NCI-H2029 (cell line): ENCODE measurements at regions not wholly inside any gene's neighbourhood (a gene's known extent, or its start where the extent isn't known, plus 50 kb on each side); places are given as distances from the start of the nearest gene placed in this dataset.
"Not testable (repeated sequence)": the region's sequence is repeated elsewhere in the genome, so short reads cannot be mapped to it uniquely, and the experiment has no call there.

ENCODE experiments used
- DNase-seq: peaks from one replicate; lab custom pipeline; 2025; lab: John Stamatoyannopoulos, UW

GRCh38 chr2:78832481-78832880 lies 193.0 kb upstream of the REG3G start:
- DNase-seq, result no peak

- DNase-seq, result no peak
Measured at GRCh38 chr2:78839259-78839658, 186.2 kb upstream of the REG3G start.

DNA sequence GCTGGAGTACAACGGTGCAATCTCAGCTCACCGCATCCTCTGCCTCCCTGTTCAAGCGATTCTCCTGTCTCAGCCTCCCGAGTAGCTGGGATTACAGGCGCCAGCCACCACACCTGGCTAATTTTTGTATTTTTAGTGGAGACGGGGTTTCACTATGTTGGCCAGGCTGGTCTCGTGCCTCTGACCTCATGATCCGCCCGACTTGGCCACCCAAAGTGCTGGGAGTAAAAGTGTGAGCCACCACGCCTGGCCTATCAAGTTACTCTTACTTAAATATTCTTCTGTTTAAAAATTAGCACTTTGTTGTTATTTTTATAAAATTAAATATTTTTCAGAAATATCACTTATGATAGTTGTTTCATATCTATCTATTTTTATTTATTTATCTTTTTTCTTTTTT lies 185.2 kb upstream of the REG3G start:
- DNase-seq, result not testable (repeated sequence)

GRCh38 chr2:78845664-78846185 lies 179.8 kb upstream of the REG3G start:
- no peak for DNase-seq

- no peak for DNase-seq
Measured at GRCh38 chr2:78861546-78861945, 164.0 kb upstream of the REG3G start.

DNA sequence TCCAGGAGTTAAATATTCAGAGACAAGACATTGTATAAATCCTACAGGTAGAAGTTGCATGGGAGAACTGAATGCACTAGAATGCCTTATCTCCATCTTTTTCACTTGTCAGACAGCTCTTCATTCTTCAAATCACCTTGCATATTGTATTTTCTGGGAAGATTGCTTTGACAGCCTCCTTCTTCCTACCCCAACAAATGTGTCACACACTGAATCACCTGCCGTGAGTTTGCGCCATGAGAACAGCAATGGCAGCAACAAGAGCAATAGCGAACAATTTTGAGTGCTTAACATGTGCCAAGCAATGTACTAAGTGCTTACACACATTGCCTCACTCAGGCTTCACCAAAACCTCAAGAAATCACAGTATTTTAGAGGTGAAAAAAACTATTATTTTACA lies 161.3 kb upstream of the REG3G start:
- no peak for DNase-seq

GRCh38 chr2:78865667-78866066 lies 159.8 kb upstream of the REG3G start:
- no peak for DNase-seq

- no peak for DNase-seq
Measured at GRCh38 chr2:78870343-78870967, 155.0 kb upstream of the REG3G start.

DNA sequence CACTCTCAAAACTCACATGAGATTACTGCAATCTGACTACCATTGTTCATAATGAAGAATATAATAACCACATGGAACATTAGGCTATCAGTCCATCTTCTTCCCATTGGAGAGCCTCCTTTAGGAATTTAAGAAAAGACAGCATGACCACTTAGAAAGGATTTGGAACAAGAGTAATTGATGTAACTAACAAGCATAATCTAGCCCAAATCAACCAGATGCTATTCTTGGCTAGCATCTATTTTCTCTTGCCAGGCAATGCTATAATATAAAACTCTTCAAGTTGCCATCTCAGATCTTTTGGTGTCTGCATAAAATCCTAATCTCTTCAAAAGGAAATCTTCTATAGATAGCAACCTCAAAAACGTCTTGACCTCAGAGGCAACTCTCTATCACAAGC lies 152.0 kb upstream of the REG3G start:
- DNase-seq, result no peak

DNA sequence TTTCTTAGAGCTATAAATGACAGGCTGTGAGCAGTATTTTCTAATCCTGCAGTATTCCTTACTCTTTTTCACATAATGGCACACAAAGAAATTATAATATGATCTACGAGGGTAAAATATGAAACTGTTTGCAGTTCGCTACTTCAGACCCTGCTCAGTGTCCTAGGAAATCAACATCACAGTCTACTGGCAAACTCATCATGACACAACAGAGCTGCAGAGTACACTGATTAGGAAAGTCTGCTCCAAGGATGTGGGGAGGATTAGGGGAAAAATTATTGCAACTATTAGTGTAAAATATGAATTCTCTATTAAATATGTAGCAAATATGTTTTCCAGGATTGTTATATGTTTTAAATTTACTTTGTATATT lies 149.2 kb upstream of the REG3G start:
- no peak for DNase-seq

GRCh38 chr2:78887446-78887845 lies 138.1 kb upstream of the REG3G start:
- DNase-seq, result no peak

- no peak for DNase-seq
Measured at GRCh38 chr2:78890935-78891334, 134.6 kb upstream of the REG3G start.

- no peak for DNase-seq
Measured at GRCh38 chr2:78892295-78892694, 133.2 kb upstream of the REG3G start.

- no peak for DNase-seq
Measured at GRCh38 chr2:78895022-78895421, 130.5 kb upstream of the REG3G start.

GRCh38 chr2:78896536-78896935 lies 129.0 kb upstream of the REG3G start:
- no peak for DNase-seq

- DNase-seq, result no peak
Measured at GRCh38 chr2:78907089-78907488, 118.4 kb upstream of the REG3G start.

- no peak for DNase-seq
Measured at GRCh38 chr2:78908973-78909372, 116.5 kb upstream of the REG3G start.

GRCh38 chr2:78910376-78910775 lies 115.1 kb upstream of the REG3G start:
- no peak for DNase-seq

- no peak for DNase-seq
Measured at GRCh38 chr2:78913257-78913656, 112.2 kb upstream of the REG3G start.

DNA sequence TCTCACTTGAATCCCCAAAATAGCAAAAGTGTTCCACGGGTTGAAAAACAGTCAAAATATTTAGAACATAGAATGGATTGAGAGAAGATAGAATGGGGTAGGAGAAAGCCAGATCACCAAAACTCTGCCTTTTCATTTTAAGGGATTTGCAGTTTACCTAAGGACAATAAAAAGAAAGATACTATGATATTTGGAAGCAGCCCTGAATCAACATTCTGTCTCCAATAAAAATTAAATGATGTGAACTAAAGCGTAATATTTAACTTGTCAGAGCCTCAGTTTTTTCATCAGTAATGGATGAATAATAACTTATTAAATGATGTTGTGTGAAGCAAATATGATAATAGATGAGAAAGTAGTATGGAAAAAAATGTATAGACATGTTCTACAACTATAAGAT lies 100.2 kb upstream of the REG3G start:
- DNase-seq, result no peak

GRCh38 chr2:78928502-78928901 lies 97.0 kb upstream of the REG3G start:
- no peak for DNase-seq

- no peak for DNase-seq
Measured at GRCh38 chr2:78940998-78941397, 84.5 kb upstream of the REG3G start.

DNA sequence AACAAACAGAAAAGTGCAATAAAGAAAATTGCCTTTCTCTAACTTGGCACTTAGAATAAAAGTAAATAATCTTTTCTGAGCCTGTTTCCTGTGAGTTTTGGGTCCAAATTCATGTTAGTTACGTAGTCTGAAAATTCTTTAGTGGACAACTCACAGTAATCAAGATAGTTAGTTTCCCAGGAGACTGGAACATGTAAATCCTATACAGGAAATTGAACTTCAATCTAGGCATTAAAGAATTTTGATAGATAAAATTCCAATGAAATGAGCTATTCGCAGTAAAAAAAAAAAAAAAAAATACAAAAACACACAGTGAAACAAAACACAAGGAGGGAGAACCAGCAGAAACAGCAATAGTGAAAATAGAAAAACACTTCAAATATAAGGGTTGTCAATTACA lies 83.8 kb upstream of the REG3G start:
- DNase-seq, result no peak

- no peak for DNase-seq
Measured at GRCh38 chr2:78963881-78964280, 61.6 kb upstream of the REG3G start.

DNA sequence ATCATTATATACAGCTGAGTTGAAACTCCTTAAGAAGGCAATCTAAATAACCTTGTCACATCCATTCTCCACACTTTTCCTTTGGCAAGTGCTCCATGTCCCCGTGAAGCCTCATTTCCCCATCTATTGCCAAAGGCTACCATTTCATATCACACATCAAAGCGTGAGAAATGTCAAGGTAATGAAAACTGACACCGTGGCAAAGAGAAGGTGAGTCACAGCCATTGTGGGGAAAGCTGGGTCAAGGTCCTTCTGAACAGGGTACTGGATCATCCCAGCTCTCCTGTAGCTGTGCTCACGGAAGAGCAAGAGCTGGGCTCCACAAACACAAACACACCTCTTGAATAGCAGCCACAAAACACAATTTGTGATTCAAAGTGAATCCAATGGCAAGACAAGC lies 58.2 kb upstream of the REG3G start:
- DNase-seq, result no peak
